ENCODE measurements at regions not wholly inside any gene's neighbourhood (a gene's known extent, or its start where the extent isn't known, plus 50 kb on each side); places are given as distances from the start of the nearest gene placed in this dataset.
A peak's percentile ranks its signal among the peaks of the same experiment; 100 is the strongest.

DNA sequence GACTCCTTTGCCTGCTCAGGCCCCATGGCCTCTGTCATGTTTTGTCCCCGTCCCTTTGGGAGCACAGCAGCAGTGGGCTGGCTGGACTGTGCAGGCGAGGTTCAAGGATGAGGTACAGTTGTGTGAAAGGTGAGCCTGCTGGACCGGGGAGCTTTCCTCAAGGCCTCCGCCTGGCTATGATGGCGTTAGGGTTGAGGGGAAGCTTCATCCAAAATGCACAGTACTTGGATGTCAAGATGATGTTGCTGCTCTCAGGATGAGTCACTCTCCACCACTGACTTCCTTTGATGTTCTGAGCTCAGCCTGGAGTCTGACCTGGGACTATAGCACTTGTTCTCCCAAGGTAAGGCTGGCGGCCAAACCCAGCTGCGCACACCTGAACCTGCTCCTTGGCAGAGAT is 152.7 kb upstream of the SHH start:
- DNase-seq: peak; percentile 26
- no peak for ATAC-seq (ENCODE audit: low read depth)
- intact Hi-C loops (cut with micrococcal nuclease): no loop called here
- Histone ChIP-seq H4K5ac (ENCODE audit: low read depth, low read length) (no peak overlapping the region), H3K18ac (ENCODE audit: low read depth, low read length) (no peak overlapping the region), H4K20me1 (ENCODE audit: insufficient read depth, low read length) (no peaks in the 10 kb centered on the region), H3K4me1 (ENCODE audit: control insufficient read depth, insufficient read depth, low read length) (no peaks in the 10 kb centered on the region), H3K79me1 (ENCODE audit: low read depth in 1 of 2, low read length in 2 of 2) (no peaks in the 10 kb centered on the region), H2AK5ac (ENCODE audit: low read depth, low read length) (no peak overlapping the region), H2BK15ac (ENCODE audit: low read depth, low read length) (no peak overlapping the region), H2AK9ac (replicated peaks; ENCODE audit: low read depth, low read length, poor library complexity) (no peak overlapping the region), H3K14ac (replicated peaks; ENCODE audit: low read depth, low read length) (no peak overlapping the region), H2BK120ac (ENCODE audit: low read depth, low read length) (no peak overlapping the region), H3K9ac (ENCODE audit: low read depth, low read length) (no peak overlapping the region), H3K4me2 (ENCODE audit: low read depth, low read length) (no peak overlapping the region), H3K27me3 (ENCODE audit: control insufficient read depth, insufficient read depth, low read length) (no peaks in the 10 kb centered on the region), H3K9me3 (ENCODE audit: control insufficient read depth, insufficient read depth, low read length) (peaks cover 19% of the 10 kb centered on the region), H3K36me3 (ENCODE audit: control insufficient read depth, insufficient read depth, low read length) (no peaks in the 10 kb centered on the region), H2BK20ac (ENCODE audit: low read depth, low read length) (no peak overlapping the region), H4K8ac (ENCODE audit: low read depth in 2 of 2, low read length in 2 of 2) (no peak overlapping the region), H3K56ac (ENCODE audit: extremely low read depth, insufficient read depth, low read length) (no peak overlapping the region), H3K4ac (ENCODE audit: low read depth, low read length) (no peak overlapping the region), H3K23ac (ENCODE audit: low read depth, low read length) (no peak overlapping the region), H3K4me3 (ENCODE audit: insufficient read depth, low read depth, low read length) (no peak overlapping the region), H4K91ac (ENCODE audit: insufficient read depth, low read depth, low read length) (no peak overlapping the region), H3K27ac (ENCODE audit: insufficient read depth, low read length) (no peak overlapping the region), H2BK5ac (ENCODE audit: low read depth, low read length, poor library complexity, severe bottlenecking) (no peak overlapping the region), H3K9me1 (ENCODE audit: insufficient read depth, low read length) (no peaks in the 10 kb centered on the region; the same call in 1 of the 2 replicates), H2AFZ (replicated peaks; ENCODE audit: low read length, poor library complexity) (peak overlapping the region; percentile 8)
- no peak for TF ChIP-seq RCOR1 (IDR thresholded peaks at IDR 0.05; ENCODE audit: insufficient replicate concordance, low read length)
- TF ChIP-seq MAFK (IDR thresholded peaks at IDR 0.05; ENCODE audit: low read depth, low read length): no peak
- TF ChIP-seq NFE2L2 (IDR thresholded peaks at IDR 0.05; ENCODE audit: low read depth, low read length): no peak
- in situ Hi-C loops (cut with MboI; ENCODE audit: low sequenced_read_pairs): no loop called here
- dilution Hi-C loops (cut with HindIII; ENCODE audit: low sequenced_read_pairs, unreplicated experiment): no loop called here
- ChIA-PET CTCF (no interaction called here), POLR2A (ENCODE audit: unreplicated experiment) (no interaction called here)
- BruUV-seq (replicated peaks): no TSS peak
- WGBS, 2 experiments (ENCODE audit: extremely low coverage in 2 of 2, insufficient read length in 1 of 2): 67% methylated on average over 1 of the region's 7 CpGs; no CpG with 5 or more reads in 1 of the 2 experiments
